Thyroid gland (tissue), 4 donors: ENCODE measurements at regions not wholly inside any gene's neighbourhood (a gene's known extent, or its start where the extent isn't known, plus 50 kb on each side); places are given as distances from the start of the nearest gene placed in this dataset.

ENCODE experiments used
- DNase-seq, 2 donors: peaks; one replicate each; pipeline ENCODE4 v3.0.0-alpha.2; 2019
- H3K27ac ChIP-seq, 3 donors: fragments of 200-600 bp; sonication (generic); 1 replicate in 2 of 3; 2 replicates in 1 of 3; pipeline ENCODE4 v1.5.1; 2016 to 2019; ENCODE audit warnings: mild to moderate bottlenecking in 1 of 3, moderate library complexity in 1 of 3
- H3K27me3 ChIP-seq: fragments of 200-600 bp; sonication (generic); one replicate; pipeline ENCODE4 v1.5.1; 2019
- H3K36me3 ChIP-seq, 2 donors: fragments of 200-600 bp; sonication (generic); one replicate each; pipeline ENCODE4 v1.5.1; 2016 to 2019
- H3K4me1 ChIP-seq, 2 donors: fragments of 200-600 bp; sonication (generic); one replicate each; pipeline ENCODE4 v1.5.1; 2017 to 2019
- H3K4me3 ChIP-seq, 3 donors: fragments of 200-600 bp; sonication (generic); replicated peaks in 1 of 3; 1 replicate in 2 of 3; 2 replicates in 1 of 3; pipeline ENCODE4 v1.5.1; 2016; ENCODE audit warnings: mild to moderate bottlenecking in 1 of 3
- H3K9me3 ChIP-seq: fragments of 200-600 bp; sonication (generic); one replicate; pipeline ENCODE4 v1.5.1; 2017
- CTCF ChIP-seq, 6 experiments: fragments of 200-600 bp in 3 of 6; fragments of 450-650 bp in 3 of 6; sonication (generic) in 3 of 6; IDR thresholded peaks; one replicate each; pipeline ENCODE4 v1.5.1; 2016 to 2019; ENCODE audit warnings: antibody characterized with exemption in 6 of 6, mild to moderate bottlenecking in 2 of 6, inconsistent platforms in 1 of 6, moderate library complexity in 1 of 6
- POLR2A ChIP-seq, 2 donors: fragments of 450-650 bp; IDR thresholded peaks; one replicate each; pipeline ENCODE4 v1.6.1; 2017; ENCODE audit warnings: antibody characterized with exemption in 2 of 2, mild to moderate bottlenecking in 2 of 2, moderate library complexity in 1 of 2
- WGBS, 2 donors: methylation state at CpG; one replicate each; pipeline ENCODE4 v1.1.5; 2017; 5-methylcytosine and 5-hydroxymethylcytosine counted together
- intact Hi-C: fragments of 100-400 bp; cut with DNase I; formaldehyde crosslinking; loops from one replicate; pipeline ENCODE4 v1.15.1; 2023

- no peaks in the 10 kb centered on the region for H3K27me3 ChIP-seq
These were observed 93.9 kb upstream of the RASSF8 start for GRCh38 chr12:25864306-25865276.

GRCh38 chr12:25866586-25867378 is 91.7 kb upstream of the RASSF8 start:
- Histone ChIP-seq H3K36me3 (no peaks in the 10 kb centered on the region), H3K27me3 (no peaks in the 10 kb centered on the region), H3K27ac (no peak overlapping the region), H3K4me1 (no peaks in the 10 kb centered on the region), H3K9me3 (no peaks in the 10 kb centered on the region), H3K4me3 (no peak overlapping the region)
- TF ChIP-seq POLR2A (IDR thresholded peaks at IDR 0.05) (no peak), CTCF (IDR thresholded peaks at IDR 0.05) (no peak)
- 77 to 81% methylated on average over 6 of the region's 6 CpGs for WGBS, 2 donors
- no peak for DNase-seq
- intact Hi-C loops, result no loop called here

More at GRCh38 chr12:25864306-25865276, 93.9 kb upstream of the RASSF8 start:
- H3K4me1 ChIP-seq, result no peaks in the 10 kb centered on the region
- no peaks in the 10 kb centered on the region for H3K36me3 ChIP-seq
- no peak for DNase-seq
- H3K9me3 ChIP-seq, result no peaks in the 10 kb centered on the region
- no peak overlapping the region for H3K27ac ChIP-seq
- intact Hi-C loops, result no loop called here
- H3K4me3 ChIP-seq, result no peak overlapping the region
- WGBS, 2 donors, result 87 to 90% methylated on average over 3 of the region's 3 CpGs
- no peak for TF ChIP-seq POLR2A (IDR thresholded peaks at IDR 0.05)
- no peak for TF ChIP-seq CTCF (IDR thresholded peaks at IDR 0.05)

DNA sequence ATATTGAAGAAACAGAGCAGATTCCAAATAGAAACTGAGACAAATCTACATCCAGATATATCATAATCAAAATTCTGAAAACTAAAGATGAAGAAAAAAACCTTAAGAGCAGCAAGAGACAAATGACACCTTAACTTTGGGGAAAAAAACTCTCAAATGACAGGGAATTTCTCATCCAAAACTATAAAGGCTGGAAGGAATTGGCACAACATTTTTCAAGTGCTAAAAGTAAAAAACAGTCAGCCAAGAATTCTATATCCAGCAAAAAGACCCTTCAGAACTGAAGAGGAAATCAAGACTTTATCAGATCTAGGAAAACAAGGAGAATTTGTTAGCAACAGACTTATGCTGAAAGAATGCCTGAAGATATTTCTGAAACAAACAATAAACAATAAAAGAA is 90.3 kb upstream of the RASSF8 start:
- Histone ChIP-seq H3K27me3 (no peaks in the 10 kb centered on the region), H3K4me3 (no peak overlapping the region), H3K36me3 (no peaks in the 10 kb centered on the region), H3K4me1 (no peaks in the 10 kb centered on the region), H3K27ac (no peak overlapping the region), H3K9me3 (no peaks in the 10 kb centered on the region)
- intact Hi-C loops, result no loop called here
- DNase-seq, result no peak
- TF ChIP-seq CTCF (IDR thresholded peaks at IDR 0.05), result no peak
- TF ChIP-seq POLR2A (IDR thresholded peaks at IDR 0.05), result no peak

DNA sequence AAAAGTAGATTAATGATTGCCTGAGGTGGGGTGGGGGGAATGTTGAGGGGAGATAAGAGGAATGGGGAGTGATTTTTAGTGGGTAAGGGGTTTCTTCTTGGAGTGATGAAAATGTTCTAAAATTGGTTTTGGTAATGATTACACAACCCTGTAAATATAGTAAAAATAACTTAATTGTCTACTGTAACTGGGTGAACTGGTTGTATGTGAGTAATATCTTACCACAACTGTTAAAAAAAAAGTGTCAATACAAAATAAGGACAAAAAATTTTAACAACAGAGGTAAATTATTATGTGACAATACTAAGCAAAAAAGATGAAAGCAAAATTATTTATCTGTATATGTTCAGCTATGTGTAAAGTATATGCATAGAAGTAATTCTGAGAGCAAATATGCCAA is 86.3 kb upstream of the RASSF8 start:
- Histone ChIP-seq H3K36me3 (no peaks in the 10 kb centered on the region), H3K27me3 (no peaks in the 10 kb centered on the region), H3K27ac (no peak overlapping the region), H3K4me3 (no peak overlapping the region), H3K9me3 (no peaks in the 10 kb centered on the region), H3K4me1 (no peaks in the 10 kb centered on the region)
- TF ChIP-seq CTCF (IDR thresholded peaks at IDR 0.05) (no peak), POLR2A (IDR thresholded peaks at IDR 0.05) (no peak)
- DNase-seq, result no peak
- intact Hi-C loops, result no loop called here

DNA sequence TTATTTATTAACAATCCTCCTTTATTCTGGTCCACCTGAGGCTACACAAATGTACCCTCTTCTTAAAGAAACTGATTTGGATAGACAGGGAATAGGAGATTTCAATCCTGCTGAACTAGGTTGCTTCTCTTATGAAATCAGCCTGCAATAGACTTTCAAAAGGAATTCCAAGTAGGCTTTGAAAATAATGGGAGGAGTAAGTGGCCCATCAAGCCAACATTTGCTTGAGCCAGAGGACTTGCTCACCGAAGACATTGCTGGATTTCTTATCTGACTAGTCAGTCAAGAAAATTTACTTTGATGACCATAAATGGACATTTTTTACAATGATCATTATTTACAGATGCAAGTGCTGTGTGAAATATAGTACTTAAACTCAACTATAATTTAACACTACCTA is 82.8 kb upstream of the RASSF8 start:
- Histone ChIP-seq H3K4me1 (no peaks in the 10 kb centered on the region), H3K4me3 (no peak overlapping the region), H3K9me3 (no peaks in the 10 kb centered on the region), H3K27ac (no peak overlapping the region), H3K36me3 (no peaks in the 10 kb centered on the region), H3K27me3 (no peaks in the 10 kb centered on the region)
- TF ChIP-seq POLR2A (IDR thresholded peaks at IDR 0.05) (no peak), CTCF (IDR thresholded peaks at IDR 0.05) (no peak)
- no peak for DNase-seq
- intact Hi-C loops, result no loop called here
- 25 to 36% methylated on average over 1 of the region's 1 CpG for WGBS, 2 donors
